ENCODE measurements at regions not wholly inside any gene's neighbourhood (a gene's known extent, or its start where the extent isn't known, plus 50 kb on each side); places are given as distances from the start of the nearest gene placed in this dataset.
"Not testable (repeated sequence)": the region's sequence is repeated elsewhere in the genome, so short reads cannot be mapped to it uniquely, and the experiment has no call there.

- Histone ChIP-seq H3K4me1 (replicated peaks in 1 of 4; ENCODE audit: control insufficient read depth in 3 of 4, insufficient read depth in 4 of 4, low read length in 3 of 4) (no peaks in the 10 kb centered on the region), H2BK15ac (ENCODE audit: low read length) (no peak overlapping the region), H3K4me3 (ENCODE audit: extremely low read depth in 1 of 4, insufficient read depth in 2 of 4, low read depth in 3 of 4, low read length in 4 of 4) (no peak overlapping the region), H3K14ac (ENCODE audit: insufficient read length) (no peak overlapping the region), H3K23me2 (ENCODE audit: low read depth, low read length) (no peaks in the 10 kb centered on the region), H4K20me1 (replicated peaks in 1 of 2; ENCODE audit: control insufficient read depth in 1 of 2, insufficient read depth in 2 of 2, low read length in 2 of 2) (no peaks in the 10 kb centered on the region), H3K4ac (replicated peaks; ENCODE audit: insufficient read length, low read depth, low read length) (no peak overlapping the region), H3K79me2 (ENCODE audit: control insufficient read depth in 1 of 2, insufficient read depth in 2 of 2, low read length in 2 of 2) (no peaks in the 10 kb centered on the region), H3K18ac (ENCODE audit: extremely low read depth, low read length) (no peak overlapping the region), H4K5ac (ENCODE audit: insufficient read length, low read depth, low read length) (no peak overlapping the region), H2AK5ac (ENCODE audit: low read depth, low read length) (no peak overlapping the region), H3K27ac (ENCODE audit: low read depth, low read length) (no peak overlapping the region), H2BK5ac (ENCODE audit: low read depth, low read length) (no peak overlapping the region), H3K36me3 (ENCODE audit: control insufficient read depth in 2 of 4, insufficient read depth in 4 of 4, low read length in 3 of 4) (no peaks in the 10 kb centered on the region), H2BK12ac (ENCODE audit: low read depth, low read length) (no peak overlapping the region), H3K27me3 (replicated peaks in 1 of 4; ENCODE audit: control insufficient read depth in 3 of 4, extremely low read depth in 1 of 4, insufficient read depth in 3 of 4, low read length in 3 of 4) (no peaks in the 10 kb centered on the region), H3K56ac (replicated peaks; ENCODE audit: insufficient read length, low read depth, low read length) (no peak overlapping the region), H3K23ac (ENCODE audit: insufficient read length) (no peak overlapping the region), H3K9ac (replicated peaks in 1 of 4; ENCODE audit: extremely low read depth in 1 of 4, low read depth in 3 of 4, low read length in 3 of 4) (no peak overlapping the region), H4K91ac (replicated peaks; ENCODE audit: insufficient read length, low read length) (no peak overlapping the region), H3K79me1 (ENCODE audit: low read depth, low read length) (no peaks in the 10 kb centered on the region), H2BK20ac (ENCODE audit: low read length) (no peak overlapping the region), H2AFZ (ENCODE audit: low read length) (no peak overlapping the region), H3K9me3 (ENCODE audit: insufficient read depth in 2 of 2, low read depth in 1 of 2, low read length in 1 of 2) (no peaks in the 10 kb centered on the region), H2BK120ac (replicated peaks; ENCODE audit: low read depth, low read length) (no peak overlapping the region), H3K4me2 (ENCODE audit: insufficient read depth in 1 of 2, low read depth in 2 of 2, low read length in 2 of 2) (no peak overlapping the region), H4K8ac (ENCODE audit: extremely low read depth, insufficient read depth, low read length) (no peak overlapping the region)
- CTCF ChIA-PET (ENCODE audit: partially characterized antibody): interaction anchor here (0.6 to 1.6 kb wide), 5 partner anchors 12 to 188 kb away, joined by 3 to 6 read pairs (median 3); no protein-coding TSS in a partner anchor
- DNase-seq (ENCODE audit: low read depth in 1 of 2, low spot score in 2 of 2): no peak
- TF ChIP-seq POLR2AphosphoS5 (IDR thresholded peaks at IDR 0.05; ENCODE audit: low read depth, low read length): no peak
- POLR2A ChIA-PET (ENCODE audit: partially characterized antibody): no interaction called here
- FAIRE-seq: no peak
Measured at GRCh38 chr12:54784115-54784514, 70.2 kb upstream of the MUCL1 start.

- H4K5ac ChIP-seq (ENCODE audit: insufficient read length, low read depth, low read length); H3K36me3 ChIP-seq (ENCODE audit: control insufficient read depth in 2 of 4, insufficient read depth in 4 of 4, low read length in 3 of 4); H3K9ac ChIP-seq (replicated peaks in 1 of 4; ENCODE audit: extremely low read depth in 1 of 4, low read depth in 3 of 4, low read length in 3 of 4); POLR2A ChIA-PET (ENCODE audit: partially characterized antibody); H3K56ac ChIP-seq (replicated peaks; ENCODE audit: insufficient read length, low read depth, low read length); H3K9me3 ChIP-seq (ENCODE audit: insufficient read depth in 2 of 2, low read depth in 1 of 2, low read length in 1 of 2); H2BK20ac ChIP-seq (ENCODE audit: low read length); H3K4me2 ChIP-seq (ENCODE audit: insufficient read depth in 1 of 2, low read depth in 2 of 2, low read length in 2 of 2); H4K8ac ChIP-seq (ENCODE audit: extremely low read depth, insufficient read depth, low read length); H3K27ac ChIP-seq (ENCODE audit: low read depth, low read length); H2BK15ac ChIP-seq (ENCODE audit: low read length); H3K27me3 ChIP-seq (replicated peaks in 1 of 4; ENCODE audit: control insufficient read depth in 3 of 4, extremely low read depth in 1 of 4, insufficient read depth in 3 of 4, low read length in 3 of 4); H2BK120ac ChIP-seq (replicated peaks; ENCODE audit: low read depth, low read length); H2BK12ac ChIP-seq (ENCODE audit: low read depth, low read length); H3K79me1 ChIP-seq (ENCODE audit: low read depth, low read length); H3K79me2 ChIP-seq (ENCODE audit: control insufficient read depth in 1 of 2, insufficient read depth in 2 of 2, low read length in 2 of 2); H4K91ac ChIP-seq (replicated peaks; ENCODE audit: insufficient read length, low read length); H3K4me1 ChIP-seq (replicated peaks in 1 of 4; ENCODE audit: control insufficient read depth in 3 of 4, insufficient read depth in 4 of 4, low read length in 3 of 4); H4K20me1 ChIP-seq (replicated peaks in 1 of 2; ENCODE audit: control insufficient read depth in 1 of 2, insufficient read depth in 2 of 2, low read length in 2 of 2); H3K23ac ChIP-seq (ENCODE audit: insufficient read length); H3K18ac ChIP-seq (ENCODE audit: extremely low read depth, low read length); H3K14ac ChIP-seq (ENCODE audit: insufficient read length); H2AFZ ChIP-seq (ENCODE audit: low read length); DNase-seq (ENCODE audit: low read depth in 1 of 2, low spot score in 2 of 2); H3K4me3 ChIP-seq (ENCODE audit: extremely low read depth in 1 of 4, insufficient read depth in 2 of 4, low read depth in 3 of 4, low read length in 4 of 4); H3K4ac ChIP-seq (replicated peaks; ENCODE audit: insufficient read length, low read depth, low read length); H2BK5ac ChIP-seq (ENCODE audit: low read depth, low read length); H3K23me2 ChIP-seq (ENCODE audit: low read depth, low read length); H2AK5ac ChIP-seq (ENCODE audit: low read depth, low read length); FAIRE-seq: not testable (repeated sequence)
- CTCF ChIA-PET (ENCODE audit: partially characterized antibody): interaction anchor here (1.1 kb wide), 1 partner anchor 9 kb away, joined by 3 read pairs; no protein-coding TSS in a partner anchor
- WGBS, 2 experiments (ENCODE audit: extremely low coverage in 1 of 2, insufficient coverage in 1 of 2, insufficient read length in 1 of 2, insufficient replicate concordance in 2 of 2, low coverage in 1 of 2, low lambda C conversion rate in 2 of 2, missing lambda C conversion rate in 1 of 2): 88% methylated on average over 1 of the region's 1 CpG; no CpG with 5 or more reads in 1 of the 2 experiments
Measured at GRCh38 chr12:54777031-54777430, 77.3 kb upstream of the MUCL1 start.
